Lower lobe of right lung (tissue), 2 donors: ENCODE measurements at regions not wholly inside any gene's neighbourhood (a gene's known extent, or its start where the extent isn't known, plus 50 kb on each side); places are given as distances from the start of the nearest gene placed in this dataset.

Experiments
- ATAC-seq, 2 donors: fragments of 200-7000 bp; cut with Tn5 transposase; one replicate each; pipeline ENCODE4 v1.9.1; 2020 to 2022; ENCODE audit warnings: mild to moderate bottlenecking in 2 of 2, moderate library complexity in 2 of 2
- DNase-seq: peaks from one replicate; pipeline ENCODE4 v3.0.0-alpha.2; 2020
- H3K27ac ChIP-seq: fragments of 200-600 bp; one replicate; pipeline ENCODE4 v1.8.0; 2022
- H3K27me3 ChIP-seq: fragments of 200-600 bp; one replicate; pipeline ENCODE4 v1.8.0; 2022; ENCODE audit warnings: low read depth
- H3K36me3 ChIP-seq: fragments of 200-600 bp; one replicate; pipeline ENCODE4 v1.8.0; 2022; ENCODE audit warnings: mild to moderate bottlenecking
- H3K4me1 ChIP-seq: fragments of 200-600 bp; one replicate; pipeline ENCODE4 v1.8.0; 2022
- H3K4me3 ChIP-seq: fragments of 200-600 bp; one replicate; pipeline ENCODE4 v1.8.0; 2022; ENCODE audit warnings: mild to moderate bottlenecking
- H3K9me3 ChIP-seq: fragments of 200-600 bp; one replicate; pipeline ENCODE4 v1.8.0; 2022
- CTCF ChIP-seq: fragments of 200-600 bp; IDR thresholded peaks from one replicate; pipeline ENCODE4 v1.8.0; 2022; ENCODE audit warnings: antibody characterized with exemption, mild to moderate bottlenecking
- intact Hi-C: fragments of 100-400 bp; cut with DNase I; formaldehyde crosslinking; loops from one replicate; pipeline ENCODE4 v1.11.0; 2022
- donor health status: DM: no; HTN: yes; CAD: no; lungs with severe emphysema.

GRCh38 chr21:28421716-28422524, 570.8 kb downstream of the LTN1 start:
- TF ChIP-seq CTCF, result no peak
- no peaks in the 10 kb centered on the region for H3K36me3 ChIP-seq
- ATAC-seq, result peak in 1 of 2 donors; percentile 26
- H3K27ac ChIP-seq, result peak overlapping the region; percentile 25
- DNase-seq, result no peak
- H3K4me1 ChIP-seq, result no peaks in the 10 kb centered on the region
- intact Hi-C loops, result no loop called here
- no peak overlapping the region for H3K4me3 ChIP-seq
- no peaks in the 10 kb centered on the region for H3K27me3 ChIP-seq
- H3K9me3 ChIP-seq, result no peaks in the 10 kb centered on the region

- intact Hi-C loops, result no loop called here
Measured at GRCh38 chr21:28419811-28420210, 572.9 kb downstream of the LTN1 start.

GRCh38 chr21:28418726-28419514, 573.8 kb downstream of the LTN1 start:
- H3K9me3 ChIP-seq, result no peaks in the 10 kb centered on the region
- H3K27ac ChIP-seq, result peak overlapping the region; percentile 43
- DNase-seq, result no peak
- H3K4me1 ChIP-seq, result no peaks in the 10 kb centered on the region
- intact Hi-C loops, result no loop called here
- H3K4me3 ChIP-seq, result no peak overlapping the region
- H3K36me3 ChIP-seq, result no peaks in the 10 kb centered on the region
- TF ChIP-seq CTCF, result no peak
- H3K27me3 ChIP-seq, result no peaks in the 10 kb centered on the region
- peak; percentile 49 to 52 for ATAC-seq

More at GRCh38 chr21:28419811-28420210, 572.9 kb downstream of the LTN1 start:
- H3K4me1 ChIP-seq, result no peaks in the 10 kb centered on the region
- no peak for TF ChIP-seq CTCF
- H3K27ac ChIP-seq, result no peak overlapping the region
- no peaks in the 10 kb centered on the region for H3K36me3 ChIP-seq
- no peaks in the 10 kb centered on the region for H3K9me3 ChIP-seq
- DNase-seq (no peak), ATAC-seq (no peak)
- H3K4me3 ChIP-seq, result no peak overlapping the region
- H3K27me3 ChIP-seq, result no peaks in the 10 kb centered on the region

GRCh38 chr21:28410256-28410655, 582.4 kb downstream of the LTN1 start:
- H3K27ac ChIP-seq, result no peak overlapping the region
- H3K4me1 ChIP-seq, result no peaks in the 10 kb centered on the region
- no peaks in the 10 kb centered on the region for H3K27me3 ChIP-seq
- no peaks in the 10 kb centered on the region for H3K36me3 ChIP-seq
- TF ChIP-seq CTCF, result no peak
- H3K9me3 ChIP-seq, result no peaks in the 10 kb centered on the region
- H3K4me3 ChIP-seq, result no peak overlapping the region
- intact Hi-C loops, result no loop called here
- DNase-seq, result no peak
- ATAC-seq, result peak; percentile 55 to 59

GRCh38 chr21:28402616-28402989, 590.1 kb downstream of the LTN1 start:
- no peak for TF ChIP-seq CTCF
- Histone ChIP-seq H3K36me3 (no peaks in the 10 kb centered on the region), H3K27me3 (no peaks in the 10 kb centered on the region), H3K4me3 (no peak overlapping the region), H3K9me3 (no peaks in the 10 kb centered on the region), H3K4me1 (no peaks in the 10 kb centered on the region), H3K27ac (no peak overlapping the region)
- ATAC-seq (no peak), DNase-seq (no peak)
- intact Hi-C loops, result no loop called here
